GM12872 (cell line): ENCODE measurements at regions not wholly inside any gene's neighbourhood (a gene's known extent, or its start where the extent isn't known, plus 50 kb on each side); places are given as distances from the start of the nearest gene placed in this dataset.

ENCODE experiments used
- TF ChIP-seq, protein P1 (sequence below): IDR thresholded peaks from 3 replicates; pipeline ENCODE4 v1.5.1; 2011; ENCODE audit warnings: low read depth, mild to moderate bottlenecking, low read length, moderate library complexity; ENCODE audit not compliant: insufficient read depth

- TF ChIP-seq, protein P1, sequence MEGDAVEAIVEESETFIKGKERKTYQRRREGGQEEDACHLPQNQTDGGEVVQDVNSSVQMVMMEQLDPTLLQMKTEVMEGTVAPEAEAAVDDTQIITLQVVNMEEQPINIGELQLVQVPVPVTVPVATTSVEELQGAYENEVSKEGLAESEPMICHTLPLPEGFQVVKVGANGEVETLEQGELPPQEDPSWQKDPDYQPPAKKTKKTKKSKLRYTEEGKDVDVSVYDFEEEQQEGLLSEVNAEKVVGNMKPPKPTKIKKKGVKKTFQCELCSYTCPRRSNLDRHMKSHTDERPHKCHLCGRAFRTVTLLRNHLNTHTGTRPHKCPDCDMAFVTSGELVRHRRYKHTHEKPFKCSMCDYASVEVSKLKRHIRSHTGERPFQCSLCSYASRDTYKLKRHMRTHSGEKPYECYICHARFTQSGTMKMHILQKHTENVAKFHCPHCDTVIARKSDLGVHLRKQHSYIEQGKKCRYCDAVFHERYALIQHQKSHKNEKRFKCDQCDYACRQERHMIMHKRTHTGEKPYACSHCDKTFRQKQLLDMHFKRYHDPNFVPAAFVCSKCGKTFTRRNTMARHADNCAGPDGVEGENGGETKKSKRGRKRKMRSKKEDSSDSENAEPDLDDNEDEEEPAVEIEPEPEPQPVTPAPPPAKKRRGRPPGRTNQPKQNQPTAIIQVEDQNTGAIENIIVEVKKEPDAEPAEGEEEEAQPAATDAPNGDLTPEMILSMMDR = no peak
These were observed 90.2 kb upstream of the BARHL2 start for GRCh38 chr1:90807329-90807728.

DNA sequence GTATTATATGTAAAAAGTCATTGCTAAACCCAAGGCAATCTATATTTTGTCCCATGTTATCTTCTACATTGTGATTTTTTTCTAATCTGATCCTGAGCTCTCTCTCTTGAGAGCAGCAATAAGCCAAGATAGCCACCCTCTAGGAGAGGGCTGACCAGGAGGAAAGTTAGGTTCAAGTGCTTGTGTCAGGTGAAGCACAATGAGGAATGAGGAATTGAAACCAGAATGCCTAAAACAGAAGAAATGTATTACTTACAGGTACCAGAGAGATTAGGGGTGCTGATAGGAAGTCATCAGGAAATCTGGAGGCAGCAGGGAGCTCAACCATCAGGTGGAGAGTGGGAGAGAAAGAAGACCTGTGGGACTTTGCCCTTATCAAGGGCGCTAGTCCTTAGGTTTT lies 85.5 kb upstream of the BARHL2 start:
- TF ChIP-seq, protein P1 = no peak

DNA sequence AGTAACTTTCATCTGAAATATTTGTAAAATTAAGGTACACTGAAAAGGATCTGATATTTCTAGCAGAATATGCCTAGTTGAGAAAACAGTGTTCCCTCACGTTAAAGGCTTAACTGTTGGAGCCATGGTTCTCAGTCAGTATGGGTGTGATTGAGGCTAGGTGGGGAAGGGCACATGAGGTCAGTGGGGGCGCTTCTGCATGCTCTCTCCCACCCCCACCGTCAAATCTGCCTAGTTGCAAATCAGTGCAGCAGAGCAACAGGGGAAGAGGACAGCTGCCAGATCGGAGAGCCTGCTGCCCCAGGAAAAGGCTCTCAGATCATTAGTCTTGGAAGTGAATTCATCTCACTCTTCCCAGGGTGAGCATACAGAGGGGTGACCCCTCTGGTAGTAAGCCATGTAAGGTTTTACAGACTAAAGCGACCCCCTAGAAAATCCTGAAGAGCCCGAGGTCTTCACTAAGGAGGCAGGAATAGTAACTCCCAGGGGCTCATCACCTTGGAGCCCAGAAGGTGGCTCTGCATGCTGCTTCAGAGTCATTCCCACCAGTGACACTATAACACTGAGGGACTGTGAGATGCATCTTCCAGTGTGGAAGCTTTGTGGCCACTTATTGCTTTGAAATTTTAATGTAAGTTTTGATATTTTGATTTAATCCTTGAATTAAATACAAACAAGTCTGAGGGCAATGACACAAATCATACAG lies 83.1 kb upstream of the BARHL2 start:
- TF ChIP-seq, protein P1 = no peak

- TF ChIP-seq, protein P1 = no peak
These were observed 82.2 kb upstream of the BARHL2 start for GRCh38 chr1:90799326-90799725.

- TF ChIP-seq, protein P1 = no peak
These were observed 81.8 kb upstream of the BARHL2 start for GRCh38 chr1:90798883-90799282.

DNA sequence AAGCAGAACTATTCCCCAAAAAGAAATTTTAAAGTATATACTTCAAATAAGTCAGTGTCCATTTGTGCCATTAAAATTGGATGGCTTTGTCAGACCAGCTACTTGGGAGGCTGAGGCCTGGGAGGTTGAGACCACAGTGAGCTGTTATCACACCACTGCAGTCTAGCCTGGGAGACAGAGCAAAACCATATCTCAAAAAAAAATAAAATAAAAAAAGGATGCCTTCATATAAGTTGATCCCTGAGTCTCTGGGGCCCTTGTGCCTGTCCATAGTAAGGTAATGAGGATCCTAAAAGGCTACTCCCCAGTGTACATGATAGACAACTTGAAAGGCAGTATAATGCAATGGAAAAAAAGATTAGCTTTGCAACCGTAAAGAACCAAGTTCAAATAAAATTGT lies 81.2 kb upstream of the BARHL2 start:
- TF ChIP-seq, protein P1 = no peak

DNA sequence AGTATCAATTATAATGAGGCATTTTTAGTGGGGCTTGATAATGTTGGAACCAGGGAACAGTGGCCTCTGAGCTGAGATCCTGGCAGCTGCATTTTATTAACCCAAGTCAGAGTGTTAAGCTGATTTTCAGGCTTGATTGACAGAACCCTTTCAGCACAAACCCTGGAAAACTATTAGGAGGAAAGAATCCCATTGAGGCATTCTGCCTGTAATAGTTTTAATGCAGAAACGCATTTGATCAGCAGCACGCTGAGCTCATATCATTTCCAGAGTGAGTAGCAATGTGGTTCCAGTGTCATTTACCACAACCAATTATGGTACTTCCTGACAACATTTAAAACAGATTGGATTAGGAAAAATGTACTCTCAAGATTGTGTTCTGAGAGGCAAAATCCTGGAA lies 78.3 kb upstream of the BARHL2 start:
- TF ChIP-seq, protein P1 = no peak
